ENCODE measurements at regions not wholly inside any gene's neighbourhood (a gene's known extent, or its start where the extent isn't known, plus 50 kb on each side); places are given as distances from the start of the nearest gene placed in this dataset.

DNA sequence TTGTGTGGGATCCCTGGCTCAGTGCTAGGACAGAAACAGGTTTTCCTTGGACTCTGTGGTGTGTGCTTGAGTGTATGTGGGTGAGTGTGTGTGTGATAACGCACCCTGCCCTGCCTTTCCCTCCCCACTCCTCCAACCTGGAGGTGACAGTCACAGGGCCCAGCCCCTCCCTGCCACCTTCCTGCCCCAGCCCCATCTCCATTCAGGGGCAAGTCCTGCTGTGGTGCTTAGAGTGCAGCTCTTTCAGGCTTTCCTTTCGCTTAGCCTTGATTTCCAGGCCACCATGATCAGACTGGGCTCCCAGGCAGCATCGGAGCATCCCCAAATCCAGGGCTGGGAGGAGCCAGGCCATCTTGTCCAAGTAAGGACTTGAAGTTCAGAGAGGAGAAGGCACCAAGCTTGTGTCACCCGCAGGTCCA is 185.2 kb downstream of the ZFP36L2 start:
- TF ChIP-seq, protein P1, sequence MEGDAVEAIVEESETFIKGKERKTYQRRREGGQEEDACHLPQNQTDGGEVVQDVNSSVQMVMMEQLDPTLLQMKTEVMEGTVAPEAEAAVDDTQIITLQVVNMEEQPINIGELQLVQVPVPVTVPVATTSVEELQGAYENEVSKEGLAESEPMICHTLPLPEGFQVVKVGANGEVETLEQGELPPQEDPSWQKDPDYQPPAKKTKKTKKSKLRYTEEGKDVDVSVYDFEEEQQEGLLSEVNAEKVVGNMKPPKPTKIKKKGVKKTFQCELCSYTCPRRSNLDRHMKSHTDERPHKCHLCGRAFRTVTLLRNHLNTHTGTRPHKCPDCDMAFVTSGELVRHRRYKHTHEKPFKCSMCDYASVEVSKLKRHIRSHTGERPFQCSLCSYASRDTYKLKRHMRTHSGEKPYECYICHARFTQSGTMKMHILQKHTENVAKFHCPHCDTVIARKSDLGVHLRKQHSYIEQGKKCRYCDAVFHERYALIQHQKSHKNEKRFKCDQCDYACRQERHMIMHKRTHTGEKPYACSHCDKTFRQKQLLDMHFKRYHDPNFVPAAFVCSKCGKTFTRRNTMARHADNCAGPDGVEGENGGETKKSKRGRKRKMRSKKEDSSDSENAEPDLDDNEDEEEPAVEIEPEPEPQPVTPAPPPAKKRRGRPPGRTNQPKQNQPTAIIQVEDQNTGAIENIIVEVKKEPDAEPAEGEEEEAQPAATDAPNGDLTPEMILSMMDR (IDR thresholded peaks at IDR 0.05 in 2 of 3, conservative IDR thresholded peaks at IDR 0.05 in 1 of 3; ENCODE audit: borderline replicate concordance in 1 of 3, insufficient read depth in 1 of 3, low read depth in 2 of 3, low read length in 2 of 3): no peak
- TF ChIP-seq, protein P2, sequence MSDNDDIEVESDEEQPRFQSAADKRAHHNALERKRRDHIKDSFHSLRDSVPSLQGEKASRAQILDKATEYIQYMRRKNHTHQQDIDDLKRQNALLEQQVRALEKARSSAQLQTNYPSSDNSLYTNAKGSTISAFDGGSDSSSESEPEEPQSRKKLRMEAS (IDR thresholded peaks at IDR 0.05): no peak
- TF ChIP-seq, protein P3, sequence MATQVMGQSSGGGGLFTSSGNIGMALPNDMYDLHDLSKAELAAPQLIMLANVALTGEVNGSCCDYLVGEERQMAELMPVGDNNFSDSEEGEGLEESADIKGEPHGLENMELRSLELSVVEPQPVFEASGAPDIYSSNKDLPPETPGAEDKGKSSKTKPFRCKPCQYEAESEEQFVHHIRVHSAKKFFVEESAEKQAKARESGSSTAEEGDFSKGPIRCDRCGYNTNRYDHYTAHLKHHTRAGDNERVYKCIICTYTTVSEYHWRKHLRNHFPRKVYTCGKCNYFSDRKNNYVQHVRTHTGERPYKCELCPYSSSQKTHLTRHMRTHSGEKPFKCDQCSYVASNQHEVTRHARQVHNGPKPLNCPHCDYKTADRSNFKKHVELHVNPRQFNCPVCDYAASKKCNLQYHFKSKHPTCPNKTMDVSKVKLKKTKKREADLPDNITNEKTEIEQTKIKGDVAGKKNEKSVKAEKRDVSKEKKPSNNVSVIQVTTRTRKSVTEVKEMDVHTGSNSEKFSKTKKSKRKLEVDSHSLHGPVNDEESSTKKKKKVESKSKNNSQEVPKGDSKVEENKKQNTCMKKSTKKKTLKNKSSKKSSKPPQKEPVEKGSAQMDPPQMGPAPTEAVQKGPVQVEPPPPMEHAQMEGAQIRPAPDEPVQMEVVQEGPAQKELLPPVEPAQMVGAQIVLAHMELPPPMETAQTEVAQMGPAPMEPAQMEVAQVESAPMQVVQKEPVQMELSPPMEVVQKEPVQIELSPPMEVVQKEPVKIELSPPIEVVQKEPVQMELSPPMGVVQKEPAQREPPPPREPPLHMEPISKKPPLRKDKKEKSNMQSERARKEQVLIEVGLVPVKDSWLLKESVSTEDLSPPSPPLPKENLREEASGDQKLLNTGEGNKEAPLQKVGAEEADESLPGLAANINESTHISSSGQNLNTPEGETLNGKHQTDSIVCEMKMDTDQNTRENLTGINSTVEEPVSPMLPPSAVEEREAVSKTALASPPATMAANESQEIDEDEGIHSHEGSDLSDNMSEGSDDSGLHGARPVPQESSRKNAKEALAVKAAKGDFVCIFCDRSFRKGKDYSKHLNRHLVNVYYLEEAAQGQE (IDR thresholded peaks at IDR 0.05; ENCODE audit: low read depth): no peak
